ENCODE measurements at regions not wholly inside any gene's neighbourhood (a gene's known extent, or its start where the extent isn't known, plus 50 kb on each side); places are given as distances from the start of the nearest gene placed in this dataset.

DNA sequence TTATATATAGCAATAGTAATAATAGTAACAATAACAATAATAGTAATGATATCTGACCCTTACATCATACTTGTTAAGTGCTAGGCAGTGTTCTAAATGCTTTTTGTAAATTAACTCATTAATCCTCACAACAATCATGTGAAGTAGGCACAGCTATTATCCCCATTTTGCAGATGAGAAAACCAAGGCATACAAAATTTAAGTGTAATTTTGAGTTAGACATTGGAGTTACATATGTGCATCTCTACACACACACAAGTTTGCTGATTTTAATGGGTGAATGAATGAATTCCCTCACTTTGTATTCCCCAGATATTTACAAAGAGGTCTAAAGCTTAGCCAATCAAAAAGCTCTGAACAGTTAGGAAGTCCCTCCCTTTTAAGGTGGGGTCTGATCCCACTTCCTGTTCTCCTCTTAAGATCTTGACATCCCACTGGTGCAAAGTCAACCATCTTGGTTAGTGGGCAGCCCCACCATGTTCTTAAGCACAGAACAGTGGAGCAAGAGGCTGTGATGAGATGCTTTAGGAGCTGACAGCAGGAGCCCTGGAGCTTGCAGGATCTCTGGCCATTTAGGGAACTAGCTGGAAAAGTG, 85.3 kb upstream of the FOXP4 start:
- ChIA-PET CTCF (interaction anchor here (0.9 to 1.7 kb wide), 2 partner anchors 10 to 12 kb away, joined by 3 to 4 read pairs; no protein-coding TSS in a partner anchor), POLR2A (no interaction called here)
- no peak for ATAC-seq
- no peak overlapping the region for H3K4me2 ChIP-seq
- TF ChIP-seq KDM1A (IDR thresholded peaks at IDR 0.05; ENCODE audit: low read depth): peak; percentile 59; the same call in 1 of the 2 replicates
- TF ChIP-seq POLR2A (IDR thresholded peaks at IDR 0.05; ENCODE audit: low read length): no peak
- no peak for TF ChIP-seq NPAS2 (CRISPR knock-in tag; IDR thresholded peaks at IDR 0.05; ENCODE audit: borderline replicate concordance)
- no peak for TF ChIP-seq HDAC2 (IDR thresholded peaks at IDR 0.05)
- no peak for TF ChIP-seq RNF2 (IDR thresholded peaks at IDR 0.05; ENCODE audit: borderline replicate concordance, low read depth)
- TF ChIP-seq EP300 (IDR thresholded peaks at IDR 0.05): no peak
- DNase-seq (ENCODE audit: low read depth in 1 of 2, low spot score in 1 of 2): peak in 1 of 2 experiments; percentile 18
- no peak overlapping the region for H3K27ac ChIP-seq
- H3K9me3 ChIP-seq: no peaks in the 10 kb centered on the region
- H3K4me3 ChIP-seq: no peak overlapping the region
- peaks cover 7% of the 10 kb centered on the region; the same call in 2 of the 3 replicates for H3K4me1 ChIP-seq
- FAIRE-seq: no peak

DNA sequence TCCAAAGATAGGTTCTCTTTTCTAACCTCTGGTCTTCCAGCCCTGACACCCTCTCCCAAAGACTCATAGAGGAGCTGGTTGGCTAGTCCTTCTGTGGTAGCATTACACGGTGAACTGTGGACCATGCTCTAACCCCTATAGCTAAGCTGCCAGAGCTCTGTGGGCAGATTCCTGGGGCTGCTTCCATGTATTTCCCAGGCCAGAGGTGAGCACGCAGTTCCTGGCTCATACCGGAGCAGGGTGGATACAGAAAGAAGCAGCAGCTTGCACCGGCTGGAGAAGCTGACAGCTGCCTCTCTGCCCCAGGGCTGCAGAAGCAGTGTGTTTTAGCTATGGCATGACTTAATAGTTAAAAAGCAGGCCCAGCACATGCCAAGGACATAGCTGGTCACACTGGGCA, 84.1 kb upstream of the FOXP4 start:
- no peak for ATAC-seq
- H3K9me3 ChIP-seq: no peaks in the 10 kb centered on the region
- POLR2A ChIA-PET: no interaction called here
- no peak overlapping the region for H3K4me3 ChIP-seq
- TF ChIP-seq RCOR1 (IDR thresholded peaks at IDR 0.05; ENCODE audit: low read depth, low read length) (no peak), NFE2L2 (conservative IDR thresholded peaks at IDR 0.05; ENCODE audit: low read length) (no peak), HOXA7 (CRISPR knock-in tag; IDR thresholded peaks at IDR 0.05) (no peak), PBX3 (IDR thresholded peaks at IDR 0.05) (no peak), RAD21 (conservative IDR thresholded peaks at IDR 0.05 in 1 of 2, IDR thresholded peaks at IDR 0.05 in 1 of 2) (no peak), MAZ (IDR thresholded peaks at IDR 0.05; ENCODE audit: borderline replicate concordance, low read depth, low read length) (no peak), CBX8 (IDR thresholded peaks at IDR 0.05) (no peak), POLR2AphosphoS2 (conservative IDR thresholded peaks at IDR 0.05; ENCODE audit: low read length) (no peak), E2F6 (IDR thresholded peaks at IDR 0.05; ENCODE audit: borderline replicate concordance, low read depth) (no peak), KDM5A (IDR thresholded peaks at IDR 0.05) (no peak), RNF2 (IDR thresholded peaks at IDR 0.05; ENCODE audit: borderline replicate concordance, low read depth) (no peak), JUNB (IDR thresholded peaks at IDR 0.05) (no peak), FOXS1 (CRISPR knock-in tag; IDR thresholded peaks at IDR 0.05) (no peak), ZNF302 (CRISPR knock-in tag; IDR thresholded peaks at IDR 0.05) (no peak), USF2 (IDR thresholded peaks at IDR 0.05) (no peak)
- TF ChIP-seq, protein P1, sequence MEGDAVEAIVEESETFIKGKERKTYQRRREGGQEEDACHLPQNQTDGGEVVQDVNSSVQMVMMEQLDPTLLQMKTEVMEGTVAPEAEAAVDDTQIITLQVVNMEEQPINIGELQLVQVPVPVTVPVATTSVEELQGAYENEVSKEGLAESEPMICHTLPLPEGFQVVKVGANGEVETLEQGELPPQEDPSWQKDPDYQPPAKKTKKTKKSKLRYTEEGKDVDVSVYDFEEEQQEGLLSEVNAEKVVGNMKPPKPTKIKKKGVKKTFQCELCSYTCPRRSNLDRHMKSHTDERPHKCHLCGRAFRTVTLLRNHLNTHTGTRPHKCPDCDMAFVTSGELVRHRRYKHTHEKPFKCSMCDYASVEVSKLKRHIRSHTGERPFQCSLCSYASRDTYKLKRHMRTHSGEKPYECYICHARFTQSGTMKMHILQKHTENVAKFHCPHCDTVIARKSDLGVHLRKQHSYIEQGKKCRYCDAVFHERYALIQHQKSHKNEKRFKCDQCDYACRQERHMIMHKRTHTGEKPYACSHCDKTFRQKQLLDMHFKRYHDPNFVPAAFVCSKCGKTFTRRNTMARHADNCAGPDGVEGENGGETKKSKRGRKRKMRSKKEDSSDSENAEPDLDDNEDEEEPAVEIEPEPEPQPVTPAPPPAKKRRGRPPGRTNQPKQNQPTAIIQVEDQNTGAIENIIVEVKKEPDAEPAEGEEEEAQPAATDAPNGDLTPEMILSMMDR (IDR thresholded peaks at IDR 0.05): no peak
- TF ChIP-seq, protein P2, sequence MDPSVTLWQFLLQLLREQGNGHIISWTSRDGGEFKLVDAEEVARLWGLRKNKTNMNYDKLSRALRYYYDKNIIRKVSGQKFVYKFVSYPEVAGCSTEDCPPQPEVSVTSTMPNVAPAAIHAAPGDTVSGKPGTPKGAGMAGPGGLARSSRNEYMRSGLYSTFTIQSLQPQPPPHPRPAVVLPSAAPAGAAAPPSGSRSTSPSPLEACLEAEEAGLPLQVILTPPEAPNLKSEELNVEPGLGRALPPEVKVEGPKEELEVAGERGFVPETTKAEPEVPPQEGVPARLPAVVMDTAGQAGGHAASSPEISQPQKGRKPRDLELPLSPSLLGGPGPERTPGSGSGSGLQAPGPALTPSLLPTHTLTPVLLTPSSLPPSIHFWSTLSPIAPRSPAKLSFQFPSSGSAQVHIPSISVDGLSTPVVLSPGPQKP (IDR thresholded peaks at IDR 0.05; ENCODE audit: low read depth, low read length): no peak
- 89% methylated on average over 3 of the region's 4 CpGs for WGBS (ENCODE audit: missing lambda C conversion rate)
- CTCF ChIA-PET: interaction anchor here (0.9 to 1.5 kb wide), 4 partner anchors 17 to 221 kb away, joined by 3 to 5 read pairs (median 4); no protein-coding TSS in a partner anchor
- FAIRE-seq: no peak
- H3K4me2 ChIP-seq: no peak overlapping the region
- no peak overlapping the region for H3K27ac ChIP-seq
- DNase-seq (ENCODE audit: low read depth in 1 of 2, low spot score in 1 of 2): no peak
- H3K4me1 ChIP-seq: peaks cover 7% of the 10 kb centered on the region; the same call in 2 of the 3 replicates
